HCT116 (cell line): ENCODE measurements at regions not wholly inside any gene's neighbourhood (a gene's known extent, or its start where the extent isn't known, plus 50 kb on each side); places are given as distances from the start of the nearest gene placed in this dataset.

Experiments used
- CTCF ChIP-seq, 3 experiments: fragments of 200-600 bp in 1 of 3; sonication (generic) in 1 of 3; IDR thresholded peaks in 2 of 3; conservative IDR thresholded peaks in 1 of 3; 2 replicates each; pipeline ENCODE4 v1.5.1; 2012 to 2017; ENCODE audit warnings: low read depth in 2 of 3, low read length in 2 of 3, antibody characterized with exemption in 1 of 3, borderline replicate concordance in 1 of 3, control low read depth in 1 of 3, mild to moderate bottlenecking in 1 of 3, mixed read lengths in 1 of 3, mixed run types in 1 of 3, moderate library complexity in 1 of 3; ENCODE audit not compliant: insufficient read depth in 1 of 3
- EGR1 ChIP-seq: IDR thresholded peaks from 2 replicates; pipeline ENCODE4 v1.6.1; 2012; ENCODE audit warnings: low read depth
- EZH2 ChIP-seq: fragments of 200-600 bp; sonication (generic); IDR thresholded peaks from 2 replicates; pipeline ENCODE4 v1.6.1; 2017; ENCODE audit warnings: antibody characterized with exemption, mixed run types
- POLR2A ChIP-seq: IDR thresholded peaks from 2 replicates; pipeline ENCODE4 v1.7.0; 2011; ENCODE audit warnings: borderline replicate concordance; ENCODE audit not compliant: insufficient read depth, insufficient read length; ENCODE audit errors: extremely low read depth
- POLR2AphosphoS5 ChIP-seq: IDR thresholded peaks from 2 replicates; pipeline ENCODE4 v1.6.1; 2011; ENCODE audit warnings: mild to moderate bottlenecking, low read depth, low read length, moderate library complexity
- RAD21 ChIP-seq: IDR thresholded peaks from 2 replicates; pipeline ENCODE4 v1.6.1; 2012; ENCODE audit warnings: low read depth, mild to moderate bottlenecking
- SIN3A ChIP-seq: IDR thresholded peaks from 2 replicates; pipeline ENCODE4 v1.6.1; 2012; ENCODE audit warnings: low read depth
- SP1 ChIP-seq: IDR thresholded peaks from 2 replicates; pipeline ENCODE4 v1.6.1; 2012; ENCODE audit warnings: low read depth
- SRF ChIP-seq: IDR thresholded peaks from 2 replicates; pipeline ENCODE4 v1.6.1; 2012; ENCODE audit warnings: low read depth
- TCF7L2 ChIP-seq: IDR thresholded peaks from 2 replicates; pipeline ENCODE4 v1.7.0; 2011; ENCODE audit warnings: borderline replicate concordance, inconsistent platforms; ENCODE audit not compliant: insufficient read depth, insufficient read length; ENCODE audit errors: extremely low read depth
- YY1 ChIP-seq: IDR thresholded peaks from 2 replicates; pipeline ENCODE4 v1.6.1; 2011; ENCODE audit warnings: low read length, low read depth, moderate library complexity, mild to moderate bottlenecking; ENCODE audit not compliant: insufficient replicate concordance; ENCODE audit errors: extremely low read depth
- ZBTB33 ChIP-seq: IDR thresholded peaks from 2 replicates; pipeline ENCODE4 v1.6.1; 2011; ENCODE audit warnings: mild to moderate bottlenecking, low read length, moderate library complexity; ENCODE audit not compliant: insufficient replicate concordance; ENCODE audit errors: extremely low read depth
- ZFX ChIP-seq: fragments of 450-650 bp; IDR thresholded peaks from 2 replicates; pipeline ENCODE4 v1.6.1; 2017
- TF ChIP-seq, protein P1 (sequence below): IDR thresholded peaks from 2 replicates; pipeline ENCODE4 v1.6.1; 2012

GRCh38 chr5:63823583-63823982 is 138.7 kb downstream of the HTR1A start:
- TF ChIP-seq POLR2A (no peak), CTCF (IDR thresholded peaks at IDR 0.05 in 2 of 3, conservative IDR thresholded peaks at IDR 0.05 in 1 of 3; ENCODE audit: borderline replicate concordance in 1 of 3, insufficient read depth in 1 of 3, low read depth in 2 of 3, low read length in 2 of 3) (no peak), RAD21 (no peak), POLR2AphosphoS5 (no peak), SIN3A (no peak), TCF7L2 (no peak), EGR1 (no peak), EZH2 (no peak), SP1 (no peak), YY1 (no peak), SRF (no peak), ZBTB33 (no peak), ZFX (no peak)
- TF ChIP-seq, protein P1, sequence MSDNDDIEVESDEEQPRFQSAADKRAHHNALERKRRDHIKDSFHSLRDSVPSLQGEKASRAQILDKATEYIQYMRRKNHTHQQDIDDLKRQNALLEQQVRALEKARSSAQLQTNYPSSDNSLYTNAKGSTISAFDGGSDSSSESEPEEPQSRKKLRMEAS = no peak
